Caco-2 (cell line): ENCODE measurements at regions not wholly inside any gene's neighbourhood (a gene's known extent, or its start where the extent isn't known, plus 50 kb on each side); places are given as distances from the start of the nearest gene placed in this dataset.

Experiments used
- BruUV-seq: library from RNA; stranded (reverse); fragments of 400-500 nt; replicated peaks from 2 replicates; lab custom pipeline; 2021; lab: Mats Ljungman, UMichigan
- CTCF ChIA-PET: fragments of 300-600 bp; sonication (Branson Sonifier 250); formaldehyde crosslinking; loops from one replicate; lab custom pipeline; 2022; ENCODE audit warnings: antibody characterized with exemption; lab: Charles Lee
- POLR2A ChIA-PET: fragments of 300-600 bp; sonication (Branson Sonifier 250); formaldehyde crosslinking; loops from one replicate; lab custom pipeline; 2022; ENCODE audit warnings: antibody characterized with exemption; lab: Charles Lee
- DNase-seq, 2 experiments: peaks; one replicate each; pipeline versions ENCODE4 v3.0.0 to v3.0.0-alpha.2; 2020 to 2022
- H3K27me3 ChIP-seq: replicated peaks from 2 replicates; pipeline ENCODE4 v1.6.0; 2011; ENCODE audit warnings: low read length; ENCODE audit not compliant: control insufficient read depth, insufficient read depth
- H3K36me3 ChIP-seq: 2 replicates; pipeline ENCODE4 v1.5.1; 2011; ENCODE audit warnings: low read length; ENCODE audit not compliant: control insufficient read depth, insufficient read depth
- H3K4me1 ChIP-seq: fragments of 250-450 bp; sonication (Bioruptor Pico); 2 replicates; pipeline ENCODE4 v1.5.1; 2020; ENCODE audit warnings: mild to moderate bottlenecking
- H3K4me3 ChIP-seq: 2 replicates; pipeline ENCODE4 v1.5.1; 2011; ENCODE audit warnings: low read depth, mild to moderate bottlenecking, control low read depth, low read length
- H3K9me3 ChIP-seq: fragments of 250-450 bp; sonication (Bioruptor Pico); 2 replicates; pipeline ENCODE4 v1.5.1; 2020; ENCODE audit warnings: mild to moderate bottlenecking, moderate library complexity
- H3K27ac Mint-ChIP-seq: one replicate; pipeline ENCODE4 v1.8.0; 2022; ENCODE audit warnings: mixed read lengths; ENCODE audit not compliant: unreplicated experiment
- H3K27me3 Mint-ChIP-seq: one replicate; pipeline ENCODE4 v1.8.0; 2022; ENCODE audit warnings: mixed read lengths; ENCODE audit not compliant: insufficient read depth, unreplicated experiment
- H3K36me3 Mint-ChIP-seq: one replicate; pipeline ENCODE4 v1.8.0; 2022; ENCODE audit warnings: mild to moderate bottlenecking, mixed read lengths; ENCODE audit not compliant: insufficient read depth, unreplicated experiment
- H3K4me1 Mint-ChIP-seq: one replicate; pipeline ENCODE4 v1.8.0; 2022; ENCODE audit warnings: low read depth, mixed read lengths; ENCODE audit not compliant: unreplicated experiment
- H3K4me3 Mint-ChIP-seq: one replicate; pipeline ENCODE4 v1.8.0; 2022; ENCODE audit warnings: mild to moderate bottlenecking, moderate library complexity, mixed read lengths; ENCODE audit not compliant: unreplicated experiment
- H3K9me3 Mint-ChIP-seq: one replicate; pipeline ENCODE4 v1.8.0; 2022; ENCODE audit warnings: mixed read lengths; ENCODE audit not compliant: unreplicated experiment
- intact Hi-C: fragments of 100-400 bp; cut with micrococcal nuclease; formaldehyde crosslinking; loops from one replicate; pipeline ENCODE4 v1.10.0; 2022; ENCODE audit not compliant: unreplicated experiment
- TF ChIP-seq, protein P1 (sequence below), 2 experiments: fragments of 200-600 bp in 1 of 2; IDR thresholded peaks; 1 replicate in 1 of 2; 2 replicates in 1 of 2; pipeline versions ENCODE4 v1.5.1 to v1.8.0; 2011 to 2022; ENCODE audit warnings: antibody characterized with exemption in 1 of 2, control low read depth in 1 of 2, inconsistent platforms in 1 of 2, low read depth in 1 of 2, low read length in 1 of 2, mild to moderate bottlenecking in 1 of 2, moderate library complexity in 1 of 2; ENCODE audit not compliant: insufficient read depth in 1 of 2, severe bottlenecking in 1 of 2, unreplicated experiment in 1 of 2

GRCh38 chr2:211204902-211205301 lies 648.5 kb downstream of the CPS1 start:
- Histone ChIP-seq H3K36me3 (no peaks in the 10 kb centered on the region), H3K9me3 (no peaks in the 10 kb centered on the region), H3K27me3 (no peaks in the 10 kb centered on the region), H3K4me3 (no peak overlapping the region), H3K4me1 (no peaks in the 10 kb centered on the region)
- intact Hi-C loops: no loop called here
- TF ChIP-seq, protein P1, sequence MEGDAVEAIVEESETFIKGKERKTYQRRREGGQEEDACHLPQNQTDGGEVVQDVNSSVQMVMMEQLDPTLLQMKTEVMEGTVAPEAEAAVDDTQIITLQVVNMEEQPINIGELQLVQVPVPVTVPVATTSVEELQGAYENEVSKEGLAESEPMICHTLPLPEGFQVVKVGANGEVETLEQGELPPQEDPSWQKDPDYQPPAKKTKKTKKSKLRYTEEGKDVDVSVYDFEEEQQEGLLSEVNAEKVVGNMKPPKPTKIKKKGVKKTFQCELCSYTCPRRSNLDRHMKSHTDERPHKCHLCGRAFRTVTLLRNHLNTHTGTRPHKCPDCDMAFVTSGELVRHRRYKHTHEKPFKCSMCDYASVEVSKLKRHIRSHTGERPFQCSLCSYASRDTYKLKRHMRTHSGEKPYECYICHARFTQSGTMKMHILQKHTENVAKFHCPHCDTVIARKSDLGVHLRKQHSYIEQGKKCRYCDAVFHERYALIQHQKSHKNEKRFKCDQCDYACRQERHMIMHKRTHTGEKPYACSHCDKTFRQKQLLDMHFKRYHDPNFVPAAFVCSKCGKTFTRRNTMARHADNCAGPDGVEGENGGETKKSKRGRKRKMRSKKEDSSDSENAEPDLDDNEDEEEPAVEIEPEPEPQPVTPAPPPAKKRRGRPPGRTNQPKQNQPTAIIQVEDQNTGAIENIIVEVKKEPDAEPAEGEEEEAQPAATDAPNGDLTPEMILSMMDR (IDR thresholded peaks at IDR 0.05; ENCODE audit: insufficient read depth in 1 of 2, low read depth in 1 of 2, low read length in 1 of 2, severe bottlenecking in 1 of 2, unreplicated experiment in 1 of 2): no peak
- Mint-ChIP-seq H3K9me3 (no peaks in the 10 kb centered on the region), H3K27me3 (peaks cover 3% of the 10 kb centered on the region), H3K36me3 (no peaks in the 10 kb centered on the region), H3K27ac (no peak overlapping the region), H3K4me3 (no peak overlapping the region), H3K4me1 (no peaks in the 10 kb centered on the region)
- no peak for DNase-seq
- BruUV-seq: no TSS peak
- ChIA-PET POLR2A (no interaction called here), CTCF (no interaction called here)

DNA sequence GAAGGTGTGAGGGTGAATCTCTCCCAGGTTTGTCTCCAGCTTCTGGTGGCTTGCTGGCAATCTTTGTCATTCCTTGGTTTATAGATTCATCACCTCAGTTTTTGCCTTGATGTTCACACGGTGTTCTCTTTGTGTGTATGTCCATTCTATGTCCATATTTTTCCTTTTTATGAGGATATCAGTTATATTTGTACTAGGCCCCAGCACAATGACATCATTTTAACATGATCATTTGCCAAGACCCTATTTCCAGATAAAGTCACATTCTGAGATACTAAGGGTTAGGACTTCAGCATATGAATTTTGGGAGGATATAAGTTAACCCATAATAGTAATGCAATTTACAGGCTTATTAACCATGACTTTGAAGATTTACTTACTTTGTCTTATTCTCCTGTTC lies 649.0 kb downstream of the CPS1 start:
- intact Hi-C loops: no loop called here
- CTCF ChIA-PET: no interaction called here

DNA sequence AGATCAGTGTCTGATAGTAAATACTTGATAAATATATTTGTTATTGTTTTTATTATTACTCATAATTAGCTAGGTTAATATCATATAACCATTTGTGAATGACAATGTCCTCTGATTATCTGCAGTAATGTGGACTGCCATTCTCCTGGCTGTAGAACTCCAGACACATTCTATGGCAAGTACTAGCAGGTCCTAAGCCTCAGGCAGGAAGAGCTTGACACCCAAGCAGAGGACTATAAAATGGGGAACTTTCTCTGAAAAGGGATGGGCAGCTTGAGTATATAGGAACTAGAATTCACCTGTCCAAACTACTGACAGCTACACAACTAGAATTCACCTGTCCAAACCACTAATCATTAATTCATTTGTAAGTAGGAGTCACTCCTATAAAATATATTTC lies 649.4 kb downstream of the CPS1 start:
- H3K27me3 ChIP-seq: no peaks in the 10 kb centered on the region
- Mint-ChIP-seq H3K4me3 (no peak overlapping the region), H3K27ac (no peak overlapping the region), H3K36me3 (no peaks in the 10 kb centered on the region), H3K9me3 (no peaks in the 10 kb centered on the region), H3K27me3 (peaks cover 3% of the 10 kb centered on the region), H3K4me1 (no peaks in the 10 kb centered on the region)
- BruUV-seq: no TSS peak
- no peaks in the 10 kb centered on the region for H3K36me3 ChIP-seq
- no peak overlapping the region for H3K4me3 ChIP-seq
- intact Hi-C loops: no loop called here
- ChIA-PET POLR2A (no interaction called here), CTCF (no interaction called here)
- TF ChIP-seq, protein P1 (IDR thresholded peaks at IDR 0.05; ENCODE audit: insufficient read depth in 1 of 2, low read depth in 1 of 2, low read length in 1 of 2, severe bottlenecking in 1 of 2, unreplicated experiment in 1 of 2): no peak
- no peaks in the 10 kb centered on the region for H3K4me1 ChIP-seq
- no peaks in the 10 kb centered on the region for H3K9me3 ChIP-seq
- DNase-seq: no peak

More for the DNA sequence above, 649.0 kb downstream of the CPS1 start:
- BruUV-seq: no TSS peak
- peaks cover 3% of the 10 kb centered on the region for H3K27me3 Mint-ChIP-seq
- H3K9me3 ChIP-seq: no peaks in the 10 kb centered on the region
- no peak overlapping the region for H3K4me3 ChIP-seq
- no peaks in the 10 kb centered on the region for H3K36me3 Mint-ChIP-seq
- H3K27me3 ChIP-seq: no peaks in the 10 kb centered on the region
- no peak overlapping the region for H3K4me3 Mint-ChIP-seq
- H3K4me1 Mint-ChIP-seq: no peaks in the 10 kb centered on the region
- no peak overlapping the region for H3K27ac Mint-ChIP-seq
- TF ChIP-seq, protein P1 (IDR thresholded peaks at IDR 0.05; ENCODE audit: insufficient read depth in 1 of 2, low read depth in 1 of 2, low read length in 1 of 2, severe bottlenecking in 1 of 2, unreplicated experiment in 1 of 2): no peak
- H3K9me3 Mint-ChIP-seq: no peaks in the 10 kb centered on the region
- H3K36me3 ChIP-seq: no peaks in the 10 kb centered on the region
- no peaks in the 10 kb centered on the region for H3K4me1 ChIP-seq
- DNase-seq: no peak
- POLR2A ChIA-PET: no interaction called here
